SK-N-SH treated with all-trans-retinoic acid at 6 μM for 48 hours (cell line): ENCODE measurements at regions not wholly inside any gene's neighbourhood (a gene's known extent, or its start where the extent isn't known, plus 50 kb on each side); places are given as distances from the start of the nearest gene placed in this dataset.
A peak's percentile ranks its signal among the peaks of the same experiment; 100 is the strongest.

Experiments used
- ATAC-seq: fragments of 200-7000 bp; cut with Tn5 transposase; 3 replicates; pipeline ENCODE4 v1.9.1; 2020; ENCODE audit warnings: mild to moderate bottlenecking, moderate library complexity
- ARNTL ChIP-seq: fragments of 450-650 bp; formaldehyde crosslinking; IDR thresholded peaks from 2 replicates; pipeline ENCODE4 v1.5.0; 2020; ENCODE audit warnings: low read depth, mild to moderate bottlenecking, moderate library complexity, borderline replicate concordance
- BACH2 ChIP-seq: fragments of 250-450 bp; sonication (Bioruptor Pico); IDR thresholded peaks from 2 replicates; pipeline ENCODE4 v1.9.0; 2021; ENCODE audit warnings: mild to moderate bottlenecking, borderline replicate concordance
- CREB5 ChIP-seq: fragments of 250-450 bp; sonication (Bioruptor Pico); IDR thresholded peaks from 2 replicates; pipeline ENCODE4 v1.5.1; 2020; ENCODE audit warnings: low read depth, mild to moderate bottlenecking, moderate library complexity
- CSDC2 ChIP-seq: fragments of 250-450 bp; sonication (Bioruptor Pico); IDR thresholded peaks from 2 replicates; pipeline ENCODE4 v1.5.0; 2020; ENCODE audit warnings: mild to moderate bottlenecking, moderate library complexity
- CSRNP3 ChIP-seq: fragments of 250-450 bp; sonication (Bioruptor Pico); IDR thresholded peaks from 2 replicates; pipeline ENCODE4 v1.5.1; 2021; ENCODE audit warnings: mild to moderate bottlenecking, moderate library complexity
- ESRRG ChIP-seq: fragments of 250-450 bp; sonication (Bioruptor Pico); IDR thresholded peaks from 2 replicates; pipeline ENCODE4 v1.6.1; 2021; ENCODE audit warnings: mild to moderate bottlenecking
- GLIS3 ChIP-seq: fragments of 250-450 bp; sonication (Bioruptor Pico); IDR thresholded peaks from 2 replicates; pipeline ENCODE4 v1.5.0; 2020; ENCODE audit warnings: mild to moderate bottlenecking, moderate library complexity
- ISL1 ChIP-seq: fragments of 250-450 bp; sonication (Bioruptor Pico); IDR thresholded peaks from 2 replicates; pipeline ENCODE4 v2.1.2; 2022; ENCODE audit warnings: mild to moderate bottlenecking, moderate library complexity
- OSR1 ChIP-seq: fragments of 250-450 bp; sonication (Bioruptor Pico); IDR thresholded peaks from 2 replicates; pipeline ENCODE4 v1.8.0; 2022; ENCODE audit warnings: moderate library complexity, mild to moderate bottlenecking, inconsistent platforms
- PATZ1 ChIP-seq: fragments of 250-450 bp; sonication (Bioruptor Pico); IDR thresholded peaks from 2 replicates; pipeline ENCODE4 v1.8.0; 2020; ENCODE audit warnings: mild to moderate bottlenecking, moderate library complexity, borderline replicate concordance
- POU6F1 ChIP-seq: fragments of 250-450 bp; sonication (Bioruptor Pico); IDR thresholded peaks from 2 replicates; pipeline ENCODE4 v1.8.0; 2021; ENCODE audit warnings: low read depth, mild to moderate bottlenecking, moderate library complexity, borderline replicate concordance
- PPARA ChIP-seq: fragments of 250-450 bp; sonication (Bioruptor Pico); IDR thresholded peaks from 2 replicates; pipeline ENCODE4 v1.5.0; 2020; ENCODE audit warnings: mild to moderate bottlenecking, borderline replicate concordance
- RARB ChIP-seq: fragments of 250-450 bp; sonication (Bioruptor Pico); IDR thresholded peaks from 2 replicates; pipeline ENCODE4 v1.8.0; 2021; ENCODE audit warnings: mild to moderate bottlenecking, moderate library complexity
- SNAI2 ChIP-seq: fragments of 250-450 bp; sonication (Bioruptor Pico); IDR thresholded peaks from 2 replicates; pipeline ENCODE4 v1.5.0; 2020; ENCODE audit warnings: mild to moderate bottlenecking, moderate library complexity
- TCF4 ChIP-seq: fragments of 250-450 bp; sonication (Bioruptor Pico); IDR thresholded peaks from 2 replicates; pipeline ENCODE4 v1.8.0; 2021; ENCODE audit warnings: mild to moderate bottlenecking, moderate library complexity, borderline replicate concordance
- TOX ChIP-seq: fragments of 250-450 bp; sonication (Bioruptor Pico); IDR thresholded peaks from 2 replicates; pipeline ENCODE4 v1.8.0; 2021; ENCODE audit warnings: mild to moderate bottlenecking, moderate library complexity, borderline replicate concordance
- TSHZ2 ChIP-seq: fragments of 250-450 bp; sonication (Bioruptor Pico); IDR thresholded peaks from 2 replicates; pipeline ENCODE4 v1.5.0; 2020; ENCODE audit warnings: mild to moderate bottlenecking, moderate library complexity
- ZC3H10 ChIP-seq: fragments of 250-450 bp; sonication (Bioruptor Pico); IDR thresholded peaks from 2 replicates; pipeline ENCODE4 v1.5.1; 2021; ENCODE audit warnings: mild to moderate bottlenecking, moderate library complexity
- ZFP3 ChIP-seq: fragments of 250-450 bp; sonication (Bioruptor Pico); IDR thresholded peaks from 2 replicates; pipeline ENCODE4 v1.5.0; 2020; ENCODE audit warnings: mild to moderate bottlenecking, moderate library complexity
- ZFP30 ChIP-seq: fragments of 450-650 bp; formaldehyde crosslinking; IDR thresholded peaks from 2 replicates; pipeline ENCODE4 v1.5.0; 2022; ENCODE audit warnings: mild to moderate bottlenecking, moderate library complexity
- ZNF565 ChIP-seq: fragments of 450-650 bp; formaldehyde crosslinking; conservative IDR thresholded peaks from 2 replicates; pipeline ENCODE4 v1.5.0; 2020; ENCODE audit warnings: low read depth, mild to moderate bottlenecking, moderate library complexity
- ZNF70 ChIP-seq: fragments of 450-650 bp; formaldehyde crosslinking; IDR thresholded peaks from 2 replicates; pipeline ENCODE4 v1.5.0; 2020; ENCODE audit warnings: mild to moderate bottlenecking, moderate library complexity
- ZNF8 ChIP-seq: fragments of 450-650 bp; formaldehyde crosslinking; IDR thresholded peaks from 2 replicates; pipeline ENCODE4 v1.5.0; 2020; ENCODE audit warnings: mild to moderate bottlenecking, moderate library complexity

GRCh38 chr17:22253007-22253406 is 560.7 kb downstream of the KCNJ18 start (continued):
- TF ChIP-seq ESRRG = no peak
- TF ChIP-seq ZNF565 (CRISPR knock-in tag) = no peak

- TF ChIP-seq TOX (CRISPR knock-in tag) (no peak), ZNF70 (CRISPR knock-in tag) (no peak), PATZ1 (no peak), BACH2 (no peak), CSDC2 (CRISPR knock-in tag) (no peak)
- no peak for ATAC-seq
Observed at GRCh38 chr17:22265807-22266206, 573.5 kb downstream of the KCNJ18 start.

- TF ChIP-seq OSR1 (CRISPR knock-in tag) = no peak
- no peak for TF ChIP-seq ZNF70 (CRISPR knock-in tag)
- TF ChIP-seq TOX (CRISPR knock-in tag) = no peak
- no peak for TF ChIP-seq TCF4 (CRISPR knock-in tag)
- TF ChIP-seq ZC3H10 (CRISPR knock-in tag) = no peak
- TF ChIP-seq BACH2 = no peak
- no peak for TF ChIP-seq ISL1
- no peak for TF ChIP-seq GLIS3
- no peak for TF ChIP-seq POU6F1 (CRISPR knock-in tag)
- TF ChIP-seq ZNF565 (CRISPR knock-in tag) = no peak
- no peak for TF ChIP-seq ZFP3 (CRISPR knock-in tag)
- no peak for TF ChIP-seq ZFP30 (CRISPR knock-in tag)
- no peak for TF ChIP-seq RARB (CRISPR knock-in tag)
- TF ChIP-seq ESRRG = no peak
- peak; percentile 90 for ATAC-seq
Observed at GRCh38 chr17:22266231-22266630, 573.9 kb downstream of the KCNJ18 start.

GRCh38 chr17:22267019-22267418 is 574.7 kb downstream of the KCNJ18 start:
- ATAC-seq = no peak
- no peak for TF ChIP-seq CSRNP3 (CRISPR knock-in tag)
- TF ChIP-seq ZNF565 (CRISPR knock-in tag) = no peak
- TF ChIP-seq RARB (CRISPR knock-in tag) = no peak
- no peak for TF ChIP-seq TCF4 (CRISPR knock-in tag)
- no peak for TF ChIP-seq TOX (CRISPR knock-in tag)
- TF ChIP-seq GLIS3 = no peak
- TF ChIP-seq ZC3H10 (CRISPR knock-in tag) = no peak
- no peak for TF ChIP-seq ZNF70 (CRISPR knock-in tag)

GRCh38 chr17:22268214-22268911 is 576.0 kb downstream of the KCNJ18 start:
- peak; percentile 55; the same call in 2 of the 3 replicates for ATAC-seq
- TF ChIP-seq ZNF8 (CRISPR knock-in tag) (no peak), ZC3H10 (CRISPR knock-in tag) (no peak), POU6F1 (CRISPR knock-in tag) (no peak), CREB5 (CRISPR knock-in tag) (no peak), ZFP3 (CRISPR knock-in tag) (no peak), PPARA (CRISPR knock-in tag) (no peak), ZNF70 (CRISPR knock-in tag) (no peak), RARB (CRISPR knock-in tag) (no peak), CSDC2 (CRISPR knock-in tag) (no peak), ISL1 (no peak), TOX (CRISPR knock-in tag) (no peak), GLIS3 (no peak), BACH2 (no peak), TSHZ2 (CRISPR knock-in tag) (no peak), SNAI2 (CRISPR knock-in tag) (no peak), ZNF565 (CRISPR knock-in tag) (no peak), ARNTL (no peak)
